Activated naive CD4-positive, alpha-beta T cell treated with anti-CD3 and anti-CD28 coated beads for 36 hours (primary cell): ENCODE measurements at regions not wholly inside any gene's neighbourhood (a gene's known extent, or its start where the extent isn't known, plus 50 kb on each side); places are given as distances from the start of the nearest gene placed in this dataset.
"Not testable (repeated sequence)": the region's sequence is repeated elsewhere in the genome, so short reads cannot be mapped to it uniquely, and the experiment has no call there.

ENCODE experiments used
- CTCF ChIA-PET: fragments of 350-600 bp; sonication (Branson Sonifier 250); formaldehyde crosslinking; loops from one replicate; lab custom pipeline; 2021; ENCODE audit warnings: antibody characterized with exemption; lab: Charles Lee
- DNase-seq: peaks from one replicate; pipeline ENCODE4 v3.0.0-alpha.2; 2020
- H3K27ac Mint-ChIP-seq: one replicate; pipeline ENCODE4 v1.8.0; 2021; ENCODE audit warnings: mild to moderate bottlenecking, mixed read lengths
- H3K27me3 Mint-ChIP-seq: one replicate; pipeline ENCODE4 v1.8.0; 2021; ENCODE audit warnings: low read depth, mixed read lengths
- H3K36me3 Mint-ChIP-seq: one replicate; pipeline ENCODE4 v1.8.0; 2021; ENCODE audit warnings: low read depth, mixed read lengths
- H3K4me1 Mint-ChIP-seq: one replicate; pipeline ENCODE4 v1.8.0; 2021; ENCODE audit warnings: low read depth, mixed read lengths
- H3K4me3 Mint-ChIP-seq: one replicate; pipeline ENCODE4 v1.8.0; 2021; ENCODE audit warnings: mild to moderate bottlenecking, moderate library complexity, mixed read lengths
- H3K9me3 Mint-ChIP-seq: one replicate; pipeline ENCODE4 v1.8.0; 2021; ENCODE audit warnings: mixed read lengths
- intact Hi-C: fragments of 100-400 bp; cut with micrococcal nuclease; formaldehyde crosslinking; loops from one replicate; pipeline ENCODE4 v1.15.1; 2023

- intact Hi-C loops, result no loop called here
- no peaks in the 10 kb centered on the region for H3K27me3 Mint-ChIP-seq
- no peak overlapping the region for H3K27ac Mint-ChIP-seq
- peaks cover 10% of the 10 kb centered on the region for H3K4me1 Mint-ChIP-seq
- H3K36me3 Mint-ChIP-seq, result no peaks in the 10 kb centered on the region
- DNase-seq, result no peak
- CTCF ChIA-PET, result no interaction called here
- H3K9me3 Mint-ChIP-seq, result no peaks in the 10 kb centered on the region
- no peak overlapping the region for H3K4me3 Mint-ChIP-seq
These were observed 107.9 kb downstream of the SPRY4 start for GRCh38 chr5:142216931-142217330.

DNA sequence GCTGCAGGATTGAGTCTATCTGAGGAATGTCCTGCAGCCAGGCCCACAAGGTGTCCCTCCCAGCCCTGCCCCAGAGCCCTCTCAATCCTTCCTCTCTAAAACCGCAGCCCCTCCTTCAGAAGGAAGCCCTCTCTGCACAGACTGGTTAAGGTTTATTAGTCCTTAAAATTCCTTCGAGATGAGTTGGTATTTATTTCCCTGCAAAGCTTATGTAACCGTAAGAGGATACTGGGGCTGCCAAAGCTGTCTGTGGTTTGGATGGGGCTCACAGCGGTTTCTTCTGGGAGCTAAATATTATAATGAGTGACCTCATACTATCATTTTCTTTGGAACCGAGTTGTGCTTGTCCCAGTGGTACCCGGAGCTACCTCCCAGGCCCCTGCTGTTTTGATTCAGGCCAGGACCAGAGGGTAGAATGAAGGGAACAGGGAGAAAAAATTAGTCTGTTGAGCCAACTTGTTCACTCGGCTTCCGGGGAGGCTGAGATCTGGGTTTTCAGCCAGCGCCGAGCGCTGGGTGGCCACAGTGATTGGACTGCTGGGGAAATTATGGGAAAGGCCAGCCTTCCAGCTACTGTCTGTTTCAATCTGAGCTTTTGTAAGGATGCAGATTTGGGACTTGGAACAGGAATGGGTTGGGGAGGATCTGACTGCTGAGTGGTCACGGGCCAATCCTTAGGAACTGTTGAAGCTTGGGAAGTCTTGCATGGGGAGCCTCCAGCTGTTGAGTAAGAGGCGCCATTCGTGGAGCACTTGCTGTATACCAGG lies 107.5 kb downstream of the NDFIP1 start:
- no peaks in the 10 kb centered on the region for H3K27me3 Mint-ChIP-seq
- H3K27ac Mint-ChIP-seq, result no peak overlapping the region
- DNase-seq, result no peak
- no peaks in the 10 kb centered on the region for H3K36me3 Mint-ChIP-seq
- intact Hi-C loops, result no loop called here
- H3K9me3 Mint-ChIP-seq, result no peaks in the 10 kb centered on the region
- CTCF ChIA-PET, result interaction anchor here (0.6 to 0.9 kb wide), 2 partner anchors 29 to 157 kb away, joined by 4 read pairs; no protein-coding TSS in a partner anchor
- no peak overlapping the region for H3K4me3 Mint-ChIP-seq
- peaks cover 7% of the 10 kb centered on the region for H3K4me1 Mint-ChIP-seq

GRCh38 chr5:142213077-142213476 lies 104.5 kb downstream of the NDFIP1 start:
- intact Hi-C loops, result no loop called here
- Mint-ChIP-seq H3K36me3 (no peaks in the 10 kb centered on the region), H3K27ac (no peak overlapping the region), H3K4me1 (no peaks in the 10 kb centered on the region), H3K27me3 (no peaks in the 10 kb centered on the region), H3K4me3 (no peak overlapping the region), H3K9me3 (no peaks in the 10 kb centered on the region)
- DNase-seq, result no peak
- CTCF ChIA-PET, result no interaction called here

GRCh38 chr5:142211918-142212317 lies 103.3 kb downstream of the NDFIP1 start:
- no peak for DNase-seq
- CTCF ChIA-PET, result interaction anchor here (0.8 kb wide), 1 partner anchor 17 kb away, joined by 5 read pairs; no protein-coding TSS in a partner anchor
- no peaks in the 10 kb centered on the region for H3K9me3 Mint-ChIP-seq
- H3K4me3 Mint-ChIP-seq, result no peak overlapping the region
- H3K27me3 Mint-ChIP-seq, result no peaks in the 10 kb centered on the region
- no peak overlapping the region for H3K27ac Mint-ChIP-seq
- H3K4me1 Mint-ChIP-seq, result no peaks in the 10 kb centered on the region
- H3K36me3 Mint-ChIP-seq, result no peaks in the 10 kb centered on the region
- intact Hi-C loops, result no loop called here

GRCh38 chr5:142210864-142211412 lies 102.4 kb downstream of the NDFIP1 start:
- no peak overlapping the region for H3K27ac Mint-ChIP-seq
- DNase-seq, result no peak
- no peak overlapping the region for H3K4me3 Mint-ChIP-seq
- H3K9me3 Mint-ChIP-seq, result no peaks in the 10 kb centered on the region
- intact Hi-C loops, result no loop called here
- no peaks in the 10 kb centered on the region for H3K36me3 Mint-ChIP-seq
- CTCF ChIA-PET, result interaction anchor here (0.6 kb wide), 1 partner anchor 146 kb away, joined by 3 read pairs; no protein-coding TSS in a partner anchor
- no peaks in the 10 kb centered on the region for H3K27me3 Mint-ChIP-seq
- H3K4me1 Mint-ChIP-seq, result no peaks in the 10 kb centered on the region

- H3K27ac Mint-ChIP-seq, result no peak overlapping the region
- no peaks in the 10 kb centered on the region for H3K36me3 Mint-ChIP-seq
- CTCF ChIA-PET, result interaction anchor here (0.6 kb wide), 1 partner anchor 147 kb away, joined by 3 read pairs; no protein-coding TSS in a partner anchor
- DNase-seq, result no peak
- H3K4me1 Mint-ChIP-seq, result no peaks in the 10 kb centered on the region
- no peaks in the 10 kb centered on the region for H3K9me3 Mint-ChIP-seq
- H3K27me3 Mint-ChIP-seq, result no peaks in the 10 kb centered on the region
- no peak overlapping the region for H3K4me3 Mint-ChIP-seq
- intact Hi-C loops, result no loop called here
These were observed 101.4 kb downstream of the NDFIP1 start for GRCh38 chr5:142210011-142210410.

- intact Hi-C loops, result no loop called here
- no peak for DNase-seq
- CTCF ChIA-PET, result interaction anchor here (0.6 kb wide), 1 partner anchor 435 kb away, joined by 4 read pairs; no protein-coding TSS in a partner anchor
- no peaks in the 10 kb centered on the region for H3K36me3 Mint-ChIP-seq
- H3K4me1 Mint-ChIP-seq, result no peaks in the 10 kb centered on the region
- no peak overlapping the region for H3K27ac Mint-ChIP-seq
- H3K4me3 Mint-ChIP-seq, result no peak overlapping the region
- no peaks in the 10 kb centered on the region for H3K9me3 Mint-ChIP-seq
- no peaks in the 10 kb centered on the region for H3K27me3 Mint-ChIP-seq
These were observed 100.3 kb downstream of the NDFIP1 start for GRCh38 chr5:142208777-142209312.

- intact Hi-C loops, H3K4me1 Mint-ChIP-seq, H3K36me3 Mint-ChIP-seq, CTCF ChIA-PET, DNase-seq, H3K9me3 Mint-ChIP-seq, H3K27me3 Mint-ChIP-seq, H3K4me3 Mint-ChIP-seq, H3K27ac Mint-ChIP-seq: not testable (repeated sequence)
These were observed 99.7 kb downstream of the NDFIP1 start for GRCh38 chr5:142208244-142208643.

GRCh38 chr5:142206801-142207200 lies 98.2 kb downstream of the NDFIP1 start:
- no peaks in the 10 kb centered on the region for H3K27me3 Mint-ChIP-seq
- H3K4me3 Mint-ChIP-seq, result no peak overlapping the region

DNA sequence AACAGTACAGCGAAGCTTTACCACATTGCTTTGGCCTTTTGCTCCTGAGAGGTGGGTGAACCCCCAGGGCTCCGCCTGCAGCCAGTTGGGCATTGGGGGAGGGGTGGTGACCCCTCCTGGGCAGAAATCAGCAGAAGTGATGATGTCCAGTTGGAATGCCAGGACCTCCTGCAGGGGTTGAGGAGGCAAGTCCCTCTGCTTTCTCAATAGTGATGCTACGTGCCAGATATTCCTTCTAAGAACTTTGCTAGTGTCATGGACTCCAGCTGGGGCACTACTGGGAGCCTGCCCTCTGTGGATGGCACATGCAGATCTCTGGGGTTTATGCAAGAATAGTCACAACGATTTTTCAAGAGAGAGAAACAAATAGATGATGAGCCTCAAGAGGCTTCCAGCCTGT lies 95.6 kb downstream of the NDFIP1 start:
- CTCF ChIA-PET, result interaction anchor here (0.6 kb wide), 1 partner anchor 351 kb away, joined by 3 read pairs; no protein-coding TSS in a partner anchor
- intact Hi-C loops, result no loop called here
- DNase-seq, result no peak
- H3K27ac Mint-ChIP-seq, result no peak overlapping the region
- H3K27me3 Mint-ChIP-seq, result no peaks in the 10 kb centered on the region
- no peak overlapping the region for H3K4me3 Mint-ChIP-seq
- no peaks in the 10 kb centered on the region for H3K4me1 Mint-ChIP-seq
- no peaks in the 10 kb centered on the region for H3K36me3 Mint-ChIP-seq
- no peaks in the 10 kb centered on the region for H3K9me3 Mint-ChIP-seq

More at GRCh38 chr5:142206801-142207200, 98.2 kb downstream of the NDFIP1 start:
- Mint-ChIP-seq H3K36me3 (no peaks in the 10 kb centered on the region), H3K4me1 (no peaks in the 10 kb centered on the region), H3K27ac (no peak overlapping the region), H3K9me3 (no peaks in the 10 kb centered on the region)
- intact Hi-C loops, result no loop called here
- DNase-seq, result no peak
- CTCF ChIA-PET, result interaction anchor here (0.7 kb wide), 1 partner anchor 12 kb away, joined by 3 read pairs; no protein-coding TSS in a partner anchor
